NB4 (cell line): ENCODE measurements at regions not wholly inside any gene's neighbourhood (a gene's known extent, or its start where the extent isn't known, plus 50 kb on each side); places are given as distances from the start of the nearest gene placed in this dataset.
"Not testable (repeated sequence)": the region's sequence is repeated elsewhere in the genome, so short reads cannot be mapped to it uniquely, and the experiment has no call there.

Experiments used
- DNase-seq: peaks from one replicate; pipeline ENCODE4 v3.0.0; 2010; ENCODE audit warnings: low read depth
- H3K4me3 ChIP-seq: one replicate; pipeline ENCODE4 v1.5.1; 2011; ENCODE audit warnings: mild to moderate bottlenecking, low read depth, low read length, moderate library complexity
- CTCF ChIP-seq: IDR thresholded peaks from one replicate; pipeline ENCODE4 v1.5.1; 2012; ENCODE audit warnings: low read depth, low read length
- MYC ChIP-seq: IDR thresholded peaks from 2 replicates; pipeline ENCODE4 v1.6.1; 2011; ENCODE audit warnings: low read depth, low read length
- POLR2A ChIP-seq: IDR thresholded peaks from 2 replicates; pipeline ENCODE4 v1.6.1; 2011; ENCODE audit warnings: mild to moderate bottlenecking; ENCODE audit not compliant: insufficient read length; ENCODE audit errors: extremely low read depth
- TF ChIP-seq, protein P1 (sequence below): IDR thresholded peaks from 2 replicates; pipeline ENCODE4 v1.6.1; 2011; ENCODE audit warnings: low read depth, low read length

GRCh38 chr11:33976495-33977199, 74.9 kb upstream of the CAPRIN1 start:
- DNase-seq, result peak; percentile 53
- H3K4me3 ChIP-seq, result no peak overlapping the region
- TF ChIP-seq, protein P1, sequence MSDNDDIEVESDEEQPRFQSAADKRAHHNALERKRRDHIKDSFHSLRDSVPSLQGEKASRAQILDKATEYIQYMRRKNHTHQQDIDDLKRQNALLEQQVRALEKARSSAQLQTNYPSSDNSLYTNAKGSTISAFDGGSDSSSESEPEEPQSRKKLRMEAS, result no peak
- TF ChIP-seq POLR2A, result no peak
- TF ChIP-seq CTCF, result no peak
- no peak for TF ChIP-seq MYC

GRCh38 chr11:33974804-33975203, 76.7 kb upstream of the CAPRIN1 start:
- DNase-seq, result no peak
- TF ChIP-seq CTCF (no peak), MYC (no peak), POLR2A (no peak)
- TF ChIP-seq, protein P1, result no peak
- no peak overlapping the region for H3K4me3 ChIP-seq

DNA sequence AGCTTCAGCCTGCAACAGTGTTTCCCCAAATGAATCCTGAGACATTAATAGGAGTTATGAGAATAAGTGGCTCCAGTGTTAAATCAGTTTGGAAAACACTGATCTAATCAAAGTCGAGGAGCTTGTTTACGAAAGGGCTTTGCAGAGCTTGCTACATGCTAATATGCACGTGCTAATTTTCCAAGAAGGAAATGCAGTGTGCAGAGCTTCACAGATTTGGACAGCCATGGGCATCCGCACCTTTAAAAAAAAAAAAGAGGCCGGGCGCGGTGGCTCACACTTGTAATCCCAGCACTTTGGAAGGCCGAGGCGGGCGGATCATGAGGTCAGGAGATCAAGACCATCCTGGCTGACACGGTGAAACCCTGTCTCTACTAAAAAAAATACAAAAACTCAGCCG, 79.7 kb upstream of the LMO2 start:
- not testable (repeated sequence) for H3K4me3 ChIP-seq, DNase-seq

- H3K4me3 ChIP-seq, result no peak overlapping the region
- TF ChIP-seq, protein P1, result peak; percentile 67
- TF ChIP-seq MYC (0 out of 2 replicates have a peak, but pooled peaks have one; percentile 18), POLR2A (no peak), CTCF (peak; percentile 65)
- peak; percentile 76 for DNase-seq
Observed at GRCh38 chr11:33970984-33971466, 79.1 kb upstream of the LMO2 start.

DNA sequence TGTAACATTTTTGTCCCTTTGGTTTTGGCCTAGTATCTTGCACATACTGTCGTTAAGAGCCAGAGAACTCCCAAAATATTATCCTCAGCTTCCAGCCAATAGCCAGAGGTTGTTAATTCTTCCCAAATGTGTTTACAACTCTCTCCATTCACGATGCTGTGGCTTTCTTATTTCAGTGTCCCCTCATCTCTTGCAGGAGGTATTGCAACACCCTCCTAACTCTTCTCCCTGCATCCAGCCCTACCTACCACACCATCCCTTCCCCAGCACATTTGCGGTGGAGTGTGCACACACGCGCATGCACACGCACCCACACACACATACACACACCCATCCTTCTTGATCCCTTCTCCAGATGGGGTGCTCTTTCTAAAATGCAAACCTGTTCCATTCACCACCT, 75.6 kb upstream of the LMO2 start:
- H3K4me3 ChIP-seq, result no peak overlapping the region
- peak; percentile 11 for DNase-seq
- TF ChIP-seq MYC, result no peak
- no peak for TF ChIP-seq POLR2A
- TF ChIP-seq, protein P1, result no peak

DNA sequence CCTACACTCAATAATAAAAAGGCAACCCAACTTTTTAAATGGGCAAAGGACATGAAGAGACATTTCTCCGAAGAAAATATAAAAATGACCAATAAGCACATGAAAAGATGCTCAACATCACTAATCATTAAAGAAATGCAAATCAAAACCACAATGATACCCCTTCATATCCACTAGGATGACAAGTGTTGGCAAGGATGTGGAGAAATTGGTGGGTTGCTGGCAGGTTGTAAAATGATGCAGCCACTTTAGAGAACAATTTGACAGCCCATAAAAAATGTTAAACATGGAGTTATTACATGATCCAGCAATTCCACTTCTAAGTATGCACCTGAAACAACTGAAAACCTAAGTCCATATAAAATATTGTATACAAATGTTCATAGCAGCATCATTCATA, 73.2 kb upstream of the LMO2 start:
- TF ChIP-seq POLR2A, result no peak
- TF ChIP-seq CTCF, result no peak
- TF ChIP-seq, protein P1, result no peak
- no peak for TF ChIP-seq MYC
- no peak for DNase-seq
- H3K4me3 ChIP-seq, result no peak overlapping the region
